Cardiac muscle cell (in vitro differentiated cells and primary cell): ENCODE measurements at regions not wholly inside any gene's neighbourhood (a gene's known extent, or its start where the extent isn't known, plus 50 kb on each side); places are given as distances from the start of the nearest gene placed in this dataset.
A peak's percentile ranks its signal among the peaks of the same experiment; 100 is the strongest.
"Not testable (repeated sequence)": the region's sequence is repeated elsewhere in the genome, so short reads cannot be mapped to it uniquely, and the experiment has no call there.

Experiments
- DNase-seq, 2 donors: peaks; one replicate each; pipeline versions ENCODE4 v3.0.0 to v3.0.0-alpha.2; 2010 to 2017; ENCODE audit warnings: low read depth in 1 of 2, low spot score in 1 of 2
- H3K27ac ChIP-seq: fragments of 200-600 bp; sonication (generic); 2 replicates; pipeline ENCODE4 v1.5.1; 2016
- H3K27me3 ChIP-seq: fragments of 200-600 bp; sonication (generic); 2 replicates; pipeline ENCODE4 v1.6.0; 2016; ENCODE audit warnings: control low read depth
- H3K36me3 ChIP-seq: fragments of 200-600 bp; sonication (generic); 2 replicates; pipeline ENCODE4 v1.5.1; 2016; ENCODE audit warnings: control low read depth
- H3K4me1 ChIP-seq: fragments of 200-600 bp; sonication (generic); 2 replicates; pipeline ENCODE4 v1.8.1; 2017; ENCODE audit warnings: low read depth, mild to moderate bottlenecking, mixed run types
- H3K4me3 ChIP-seq: fragments of 200-600 bp; sonication (generic); 2 replicates; pipeline ENCODE4 v1.5.1; 2016; ENCODE audit warnings: mild to moderate bottlenecking
- H3K9me3 ChIP-seq: fragments of 200-600 bp; sonication (generic); 2 replicates; pipeline ENCODE4 v1.5.1; 2017; ENCODE audit warnings: low read depth, mild to moderate bottlenecking, control low read depth
- TF ChIP-seq, protein P1 (sequence below): IDR thresholded peaks from 2 replicates; pipeline ENCODE4 v1.5.1; 2012; ENCODE audit warnings: low read depth, mild to moderate bottlenecking, low read length

DNA sequence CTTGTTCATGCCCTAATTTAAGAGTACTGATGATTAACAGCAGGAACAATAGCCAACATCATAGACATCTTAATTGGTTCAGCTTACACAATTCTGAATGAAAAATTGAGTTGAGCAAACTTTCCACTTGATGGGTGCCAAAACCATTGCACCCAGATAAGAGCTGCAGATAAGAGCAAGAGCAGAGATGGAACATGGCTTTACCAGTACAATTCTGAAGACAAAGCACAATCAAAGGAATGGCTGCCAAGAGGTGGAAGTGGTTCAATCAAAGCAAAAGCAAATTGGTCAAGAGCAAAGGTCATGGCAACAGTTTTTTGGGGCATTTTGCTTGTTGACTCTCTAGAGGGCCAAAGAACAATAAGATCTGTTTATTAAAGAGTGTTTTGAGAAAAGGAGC is 65.6 kb upstream of the ATP5MC3 start:
- peak in 1 of 2 donors; percentile 50 for DNase-seq
- no peak overlapping the region for H3K4me3 ChIP-seq
- H3K4me1 ChIP-seq = no peaks in the 10 kb centered on the region
- TF ChIP-seq, protein P1, sequence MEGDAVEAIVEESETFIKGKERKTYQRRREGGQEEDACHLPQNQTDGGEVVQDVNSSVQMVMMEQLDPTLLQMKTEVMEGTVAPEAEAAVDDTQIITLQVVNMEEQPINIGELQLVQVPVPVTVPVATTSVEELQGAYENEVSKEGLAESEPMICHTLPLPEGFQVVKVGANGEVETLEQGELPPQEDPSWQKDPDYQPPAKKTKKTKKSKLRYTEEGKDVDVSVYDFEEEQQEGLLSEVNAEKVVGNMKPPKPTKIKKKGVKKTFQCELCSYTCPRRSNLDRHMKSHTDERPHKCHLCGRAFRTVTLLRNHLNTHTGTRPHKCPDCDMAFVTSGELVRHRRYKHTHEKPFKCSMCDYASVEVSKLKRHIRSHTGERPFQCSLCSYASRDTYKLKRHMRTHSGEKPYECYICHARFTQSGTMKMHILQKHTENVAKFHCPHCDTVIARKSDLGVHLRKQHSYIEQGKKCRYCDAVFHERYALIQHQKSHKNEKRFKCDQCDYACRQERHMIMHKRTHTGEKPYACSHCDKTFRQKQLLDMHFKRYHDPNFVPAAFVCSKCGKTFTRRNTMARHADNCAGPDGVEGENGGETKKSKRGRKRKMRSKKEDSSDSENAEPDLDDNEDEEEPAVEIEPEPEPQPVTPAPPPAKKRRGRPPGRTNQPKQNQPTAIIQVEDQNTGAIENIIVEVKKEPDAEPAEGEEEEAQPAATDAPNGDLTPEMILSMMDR = no peak
- no peaks in the 10 kb centered on the region for H3K27me3 ChIP-seq
- H3K36me3 ChIP-seq = no peaks in the 10 kb centered on the region
- H3K9me3 ChIP-seq = no peaks in the 10 kb centered on the region
- no peak overlapping the region for H3K27ac ChIP-seq

DNA sequence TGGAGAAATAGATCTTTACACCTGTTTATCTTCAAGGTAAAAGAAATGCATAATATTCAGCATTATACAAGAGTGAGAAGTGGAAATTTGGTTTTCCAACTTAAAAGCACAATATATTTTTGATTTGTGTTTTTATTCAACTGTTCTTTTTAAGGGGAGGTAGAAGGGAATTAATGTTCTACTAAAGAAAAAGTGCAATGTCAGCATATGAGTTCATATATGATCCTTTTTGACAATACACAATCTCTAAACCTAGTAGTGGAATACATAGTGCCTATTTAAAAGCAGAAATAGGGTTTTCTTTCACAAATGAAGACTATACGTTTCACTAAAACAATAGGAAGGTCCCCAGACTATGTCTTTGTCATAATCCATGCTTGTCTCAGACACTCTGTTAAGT is 63.2 kb upstream of the ATP5MC3 start:
- no peak for DNase-seq
- TF ChIP-seq, protein P1 = no peak
- H3K9me3 ChIP-seq = no peaks in the 10 kb centered on the region
- H3K4me1 ChIP-seq = no peaks in the 10 kb centered on the region
- H3K27ac ChIP-seq = no peak overlapping the region
- H3K36me3 ChIP-seq = no peaks in the 10 kb centered on the region
- no peak overlapping the region for H3K4me3 ChIP-seq
- H3K27me3 ChIP-seq = no peaks in the 10 kb centered on the region

DNA sequence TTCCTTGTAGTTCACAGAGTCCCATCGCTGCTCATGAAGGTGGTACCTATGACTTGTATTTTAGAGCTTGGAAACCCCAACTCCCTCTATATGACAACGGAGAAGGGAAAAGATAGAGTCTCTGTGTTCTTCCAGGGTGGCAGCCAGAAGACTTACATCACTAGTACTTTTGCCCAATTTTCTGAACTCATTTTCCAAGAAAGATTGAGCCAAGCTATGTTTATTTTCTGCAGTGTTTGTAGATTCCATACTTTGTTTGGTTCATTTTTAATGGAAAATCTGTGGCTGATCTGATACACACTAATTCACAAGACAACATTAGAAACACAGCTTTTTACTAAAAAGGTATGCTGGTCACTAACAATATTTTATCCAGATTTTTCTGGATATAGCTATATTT is 60.2 kb upstream of the ATP5MC3 start:
- TF ChIP-seq, protein P1 = no peak

DNA sequence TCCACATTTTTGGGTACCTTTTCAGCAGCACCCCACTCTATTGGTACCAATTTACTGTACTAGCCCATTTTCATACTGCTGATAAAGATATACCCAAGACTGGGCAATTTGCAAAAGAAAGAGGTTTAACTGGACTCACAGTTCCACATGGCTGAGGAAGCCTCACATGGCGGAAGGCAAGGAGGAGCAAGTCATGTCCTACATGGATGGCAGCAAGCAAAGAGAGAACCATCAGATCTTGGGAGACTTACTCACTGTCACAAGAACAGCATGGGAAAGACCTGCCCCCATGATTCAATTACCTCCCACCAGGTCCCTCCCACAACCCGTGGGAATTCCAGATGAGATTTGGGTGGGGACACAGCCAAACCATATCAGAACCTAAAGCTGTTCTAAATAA is 58.5 kb upstream of the ATP5MC3 start:
- not testable (repeated sequence) for DNase-seq, H3K9me3 ChIP-seq, H3K4me1 ChIP-seq, H3K27me3 ChIP-seq, H3K4me3 ChIP-seq, H3K36me3 ChIP-seq, H3K27ac ChIP-seq

More for the DNA sequence above, 60.2 kb upstream of the ATP5MC3 start:
- no peaks in the 10 kb centered on the region for H3K4me1 ChIP-seq
- H3K36me3 ChIP-seq = no peaks in the 10 kb centered on the region
- no peak for DNase-seq
- no peaks in the 10 kb centered on the region for H3K9me3 ChIP-seq
- no peaks in the 10 kb centered on the region for H3K27me3 ChIP-seq
- no peak overlapping the region for H3K4me3 ChIP-seq
- H3K27ac ChIP-seq = no peak overlapping the region

DNA sequence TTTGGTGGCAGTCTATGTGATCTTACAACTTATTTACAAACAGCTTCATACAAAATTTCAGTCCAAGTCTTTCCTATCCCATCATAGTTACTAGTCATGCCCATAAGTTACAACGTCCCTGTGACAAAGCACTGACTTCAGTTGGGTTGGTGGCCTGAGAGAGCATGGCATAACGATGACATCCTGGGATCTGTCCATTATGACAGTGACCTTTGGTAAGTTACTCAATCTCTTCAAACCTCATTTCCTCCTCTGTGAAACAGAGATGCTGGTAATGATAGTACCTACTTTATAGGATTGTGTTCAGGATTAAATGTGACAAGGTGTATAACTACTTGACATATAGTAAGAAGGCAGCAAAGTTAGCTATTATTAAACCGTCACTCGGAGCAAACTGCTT is 55.4 kb upstream of the ATP5MC3 start:
- Histone ChIP-seq H3K36me3 (no peaks in the 10 kb centered on the region), H3K4me1 (no peaks in the 10 kb centered on the region), H3K9me3 (no peaks in the 10 kb centered on the region), H3K4me3 (no peak overlapping the region), H3K27ac (no peak overlapping the region), H3K27me3 (no peaks in the 10 kb centered on the region)
- TF ChIP-seq, protein P1 = no peak
- DNase-seq = no peak

DNA sequence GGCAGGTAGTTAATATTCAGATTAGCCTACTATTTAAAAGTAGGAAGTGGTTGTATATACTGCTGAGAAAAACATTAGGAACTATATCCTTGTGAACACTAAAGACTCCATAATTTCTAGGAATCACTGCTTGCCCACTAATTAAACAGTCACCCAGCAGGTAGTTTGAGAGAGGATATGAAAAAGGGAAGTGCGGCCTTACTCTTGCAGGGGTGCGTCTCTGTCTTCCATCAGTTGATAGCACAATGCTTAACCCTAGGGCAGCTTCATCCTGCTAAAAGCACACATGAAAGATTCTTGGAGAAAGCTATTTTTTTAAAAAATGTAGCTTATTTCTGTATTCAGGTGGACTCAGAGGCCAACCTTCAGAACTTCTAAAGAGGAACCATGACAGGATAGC is 53.1 kb upstream of the ATP5MC3 start:
- no peaks in the 10 kb centered on the region for H3K36me3 ChIP-seq
- no peaks in the 10 kb centered on the region for H3K9me3 ChIP-seq
- no peaks in the 10 kb centered on the region for H3K27me3 ChIP-seq
- DNase-seq = no peak
- no peaks in the 10 kb centered on the region for H3K4me1 ChIP-seq
- TF ChIP-seq, protein P1 = no peak
- no peak overlapping the region for H3K4me3 ChIP-seq
- no peak overlapping the region for H3K27ac ChIP-seq
